HFFc6 (cell line): ENCODE measurements at regions not wholly inside any gene's neighbourhood (a gene's known extent, or its start where the extent isn't known, plus 50 kb on each side); places are given as distances from the start of the nearest gene placed in this dataset.

Experiments
- DNase-seq: peaks from one replicate; pipeline ENCODE4 v3.0.0-alpha.2; 2018
- H3K27ac Mint-ChIP-seq: 2 replicates; pipeline ENCODE4 v1.8.0; 2020; ENCODE audit warnings: mild to moderate bottlenecking, mixed read lengths
- H3K27me3 Mint-ChIP-seq: 2 replicates; pipeline ENCODE4 v1.8.0; 2021; ENCODE audit warnings: mild to moderate bottlenecking, moderate library complexity, mixed read lengths; ENCODE audit not compliant: insufficient read depth
- H3K36me3 Mint-ChIP-seq: 2 replicates; pipeline ENCODE4 v1.8.0; 2021; ENCODE audit warnings: low read depth, mixed read lengths
- H3K4me1 Mint-ChIP-seq: 2 replicates; pipeline ENCODE4 v1.8.0; 2020; ENCODE audit warnings: low read depth, mixed read lengths
- H3K4me3 Mint-ChIP-seq: 2 replicates; pipeline ENCODE4 v1.8.0; 2020; ENCODE audit warnings: mild to moderate bottlenecking, moderate library complexity, mixed read lengths
- H3K9me3 Mint-ChIP-seq: 2 replicates; pipeline ENCODE4 v1.8.0; 2020; ENCODE audit warnings: mild to moderate bottlenecking, mixed read lengths
- CTCF ChIP-seq: fragments of 200-600 bp; sonication (generic); IDR thresholded peaks from 2 replicates; pipeline ENCODE4 v1.5.0; 2021; ENCODE audit warnings: antibody characterized with exemption, mild to moderate bottlenecking

GRCh38 chr2:166831930-166832329 lies 56.4 kb upstream of the XIRP2 start:
- no peak for TF ChIP-seq CTCF
- Mint-ChIP-seq H3K4me3 (no peak overlapping the region), H3K27ac (no peak overlapping the region), H3K9me3 (peaks cover 3% of the 10 kb centered on the region; the same call in 1 of the 2 replicates), H3K4me1 (no peaks in the 10 kb centered on the region), H3K36me3 (no peaks in the 10 kb centered on the region), H3K27me3 (no peaks in the 10 kb centered on the region)
- DNase-seq: no peak

- Mint-ChIP-seq H3K9me3 (no peaks in the 10 kb centered on the region), H3K36me3 (no peaks in the 10 kb centered on the region), H3K27ac (no peak overlapping the region), H3K4me1 (no peaks in the 10 kb centered on the region), H3K27me3 (no peaks in the 10 kb centered on the region), H3K4me3 (no peak overlapping the region)
- no peak for TF ChIP-seq CTCF
- no peak for DNase-seq
Measured at GRCh38 chr2:166825914-166826313, 62.4 kb upstream of the XIRP2 start.

- Mint-ChIP-seq H3K36me3 (no peaks in the 10 kb centered on the region), H3K9me3 (peaks cover 26% of the 10 kb centered on the region), H3K27ac (no peak overlapping the region), H3K27me3 (no peaks in the 10 kb centered on the region), H3K4me3 (no peak overlapping the region), H3K4me1 (no peaks in the 10 kb centered on the region)
- TF ChIP-seq CTCF: no peak
- no peak for DNase-seq
Measured at GRCh38 chr2:166814335-166814734, 73.9 kb upstream of the XIRP2 start.

- Mint-ChIP-seq H3K9me3 (peaks cover 30% of the 10 kb centered on the region), H3K4me1 (no peaks in the 10 kb centered on the region), H3K4me3 (no peak overlapping the region), H3K36me3 (no peaks in the 10 kb centered on the region), H3K27me3 (no peaks in the 10 kb centered on the region), H3K27ac (no peak overlapping the region)
- no peak for DNase-seq
- TF ChIP-seq CTCF: no peak
Measured at GRCh38 chr2:166812166-166812891, 76.0 kb upstream of the XIRP2 start.

GRCh38 chr2:166805753-166806152 lies 82.5 kb upstream of the XIRP2 start:
- no peak overlapping the region for H3K4me3 Mint-ChIP-seq
- H3K36me3 Mint-ChIP-seq: no peaks in the 10 kb centered on the region
- TF ChIP-seq CTCF: no peak
- DNase-seq: no peak
- peaks cover 36% of the 10 kb centered on the region for H3K9me3 Mint-ChIP-seq
- H3K4me1 Mint-ChIP-seq: no peaks in the 10 kb centered on the region
- H3K27me3 Mint-ChIP-seq: no peaks in the 10 kb centered on the region
- no peak overlapping the region for H3K27ac Mint-ChIP-seq
